NCI-H2081 (cell line): ENCODE measurements at regions not wholly inside any gene's neighbourhood (a gene's known extent, or its start where the extent isn't known, plus 50 kb on each side); places are given as distances from the start of the nearest gene placed in this dataset.

Experiments
- DNase-seq, 2 experiments: peaks; one replicate each; lab custom pipeline; 2025; lab: John Stamatoyannopoulos, UW

DNA sequence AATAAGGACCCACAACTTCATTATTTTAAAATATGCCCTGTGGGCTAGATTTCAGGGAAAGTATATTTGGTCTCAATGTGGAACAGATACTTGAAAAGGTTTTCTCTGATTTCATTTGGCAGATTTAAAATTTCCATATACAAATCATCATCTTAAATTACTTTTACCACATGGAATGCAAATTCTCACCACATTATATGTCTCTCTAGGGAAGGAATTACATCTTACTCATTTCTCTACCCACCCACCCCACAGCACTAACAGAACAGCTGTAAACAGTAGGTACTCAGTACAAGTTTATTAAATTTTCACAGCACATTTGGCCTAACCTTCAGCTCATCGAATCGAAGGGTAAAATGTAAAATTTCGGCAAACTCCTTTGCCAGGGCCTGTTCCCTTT is 104.0 kb downstream of the CYRIA start:
- no peak for DNase-seq

GRCh38 chr2:16561251-16561650 is 104.4 kb downstream of the CYRIA start:
- no peak for DNase-seq

- DNase-seq = no peak
These were observed 106.2 kb downstream of the CYRIA start for GRCh38 chr2:16559278-16560067.

GRCh38 chr2:16554060-16554583 is 111.5 kb downstream of the CYRIA start:
- DNase-seq = no peak

- peak; percentile 11 to 26 for DNase-seq
These were observed 112.4 kb downstream of the CYRIA start for GRCh38 chr2:16553226-16553625.

DNA sequence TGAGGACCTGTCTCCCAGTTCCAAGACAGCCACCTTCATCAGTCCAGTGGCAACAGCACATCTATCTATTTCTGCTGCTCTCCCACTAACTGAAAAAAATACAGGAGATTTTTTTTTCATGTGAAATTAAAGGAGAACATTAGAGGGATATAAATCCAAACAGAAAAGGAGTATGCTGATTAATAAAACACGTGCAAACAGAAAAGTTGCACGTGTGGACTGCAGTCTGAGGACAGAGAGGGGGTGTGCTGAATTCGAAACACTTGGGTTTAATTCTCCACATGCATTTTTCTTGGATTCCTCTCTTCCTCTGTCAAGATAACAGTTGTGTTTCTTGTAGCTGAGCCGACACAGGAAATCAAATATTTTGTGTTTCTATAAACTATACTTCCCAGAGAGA is 113.4 kb downstream of the CYRIA start:
- no peak for DNase-seq

GRCh38 chr2:16548036-16548435 is 117.6 kb downstream of the CYRIA start:
- DNase-seq = no peak

DNA sequence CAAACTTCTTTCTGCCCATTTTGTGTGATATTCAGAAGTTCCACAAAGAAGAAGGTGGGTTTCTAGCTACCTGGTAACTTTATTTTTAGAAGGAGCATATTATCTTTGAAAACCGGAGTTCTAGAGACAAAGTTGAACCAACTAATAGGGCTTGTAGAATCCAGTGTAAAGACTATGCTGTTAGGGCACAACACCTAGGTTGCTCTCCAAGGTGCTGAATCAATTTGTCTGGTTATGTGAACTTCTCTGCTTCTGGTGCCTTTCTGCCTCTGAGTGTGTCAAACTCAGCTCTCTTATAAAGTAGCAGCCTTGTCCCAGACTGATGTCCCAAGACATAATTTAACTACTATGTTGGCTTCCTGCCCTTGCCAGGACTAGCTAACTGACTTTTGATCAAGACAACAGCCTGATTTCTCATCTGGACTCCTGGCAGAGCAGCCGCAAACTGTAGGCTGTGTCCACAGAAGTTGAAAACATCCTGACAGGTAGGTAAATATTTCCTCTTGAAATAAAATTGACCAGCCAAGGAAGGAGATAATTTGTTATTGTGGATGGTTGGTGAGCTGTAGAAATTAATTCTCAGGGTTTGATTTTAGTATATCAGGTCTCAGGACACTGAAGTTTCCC is 119.4 kb downstream of the CYRIA start:
- DNase-seq = no peak

- DNase-seq = no peak
These were observed 126.9 kb downstream of the CYRIA start for GRCh38 chr2:16538707-16539106.

- no peak for DNase-seq
These were observed 128.3 kb downstream of the CYRIA start for GRCh38 chr2:16537347-16537746.

DNA sequence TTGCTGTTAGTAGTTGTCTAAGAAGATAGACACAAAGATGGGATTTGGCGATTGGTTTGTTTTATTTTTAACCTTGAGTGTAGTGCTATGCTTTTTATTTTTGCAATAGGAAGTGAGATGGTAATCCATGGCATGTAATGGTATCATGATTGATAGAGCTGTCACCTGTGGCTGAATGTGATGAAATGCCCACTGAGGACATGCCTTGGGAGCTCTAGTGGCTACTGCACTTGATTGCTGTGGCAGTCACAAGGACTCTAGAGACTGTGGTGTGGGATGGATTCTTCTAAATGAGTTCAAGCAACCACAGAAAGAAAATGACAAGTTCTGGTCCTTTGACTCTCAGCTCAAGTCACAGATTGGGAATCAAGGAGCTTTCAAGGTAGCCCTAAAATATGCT is 139.4 kb downstream of the CYRIA start:
- no peak for DNase-seq

GRCh38 chr2:16525265-16525887 is 140.3 kb downstream of the CYRIA start:
- DNase-seq = no peak

- no peak for DNase-seq
These were observed 141.9 kb downstream of the CYRIA start for GRCh38 chr2:16523711-16524110.

GRCh38 chr2:16522031-16522831 is 143.4 kb downstream of the CYRIA start:
- no peak for DNase-seq

DNA sequence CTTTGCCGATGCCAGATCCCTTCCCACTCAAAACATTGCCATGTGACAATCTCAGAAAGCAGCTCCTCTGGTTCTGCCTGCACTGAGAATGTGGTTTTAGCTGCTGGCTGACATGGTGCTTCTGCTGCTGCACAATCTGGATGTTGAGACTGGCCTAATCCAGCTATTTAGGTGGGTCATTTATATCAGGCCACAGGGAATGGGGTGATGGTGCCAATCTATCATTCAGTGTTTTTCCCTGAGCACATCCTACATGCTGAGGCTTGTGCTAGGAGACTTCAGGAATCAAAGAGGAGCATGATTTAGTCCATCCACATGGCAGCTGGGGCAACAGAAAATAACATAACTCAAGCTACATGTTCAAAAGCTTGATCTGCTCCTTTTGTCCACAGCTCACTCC is 144.7 kb downstream of the CYRIA start:
- DNase-seq = no peak

- no peak for DNase-seq
These were observed 149.9 kb downstream of the CYRIA start for GRCh38 chr2:16515696-16516095.

DNA sequence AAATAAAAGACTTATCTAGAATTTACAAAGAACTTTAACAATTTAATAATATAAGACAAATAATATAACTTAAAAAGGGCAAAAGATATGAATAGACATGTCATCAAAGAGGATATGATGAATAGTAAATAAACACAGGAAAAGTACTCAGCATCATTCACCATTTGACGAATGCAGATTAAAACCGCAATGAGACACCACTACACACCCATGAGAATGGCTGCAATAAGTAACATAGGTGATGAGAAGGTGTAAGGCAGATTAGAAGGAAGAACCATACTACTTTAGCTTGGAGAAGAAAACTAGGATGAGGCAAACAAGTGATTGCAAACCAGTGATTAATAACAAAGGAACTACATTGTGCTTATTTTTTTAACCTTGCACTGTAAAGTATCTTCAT is 152.0 kb downstream of the CYRIA start:
- no peak for DNase-seq

- no peak for DNase-seq
These were observed 154.6 kb downstream of the CYRIA start for GRCh38 chr2:16511041-16511440.

DNA sequence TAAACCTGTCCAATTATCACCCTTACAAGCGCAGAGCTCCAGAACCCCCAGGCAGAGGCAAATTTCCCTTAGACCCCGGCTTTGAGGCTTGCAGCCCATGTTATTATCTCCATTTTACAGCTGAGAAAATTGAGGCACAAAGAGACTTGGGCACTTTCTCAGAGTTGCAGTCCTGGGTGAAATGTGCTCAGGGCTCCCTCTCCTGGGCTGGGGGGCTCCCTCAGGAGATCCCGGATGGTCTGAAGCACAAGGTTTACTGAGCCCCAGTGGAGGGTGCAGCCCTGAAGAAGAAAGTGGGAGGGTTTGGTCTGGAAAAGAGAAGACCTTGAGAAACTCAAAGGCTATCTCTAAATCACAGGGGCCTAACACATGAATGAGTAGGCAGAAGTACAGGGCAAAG is 156.6 kb downstream of the CYRIA start:
- DNase-seq = no peak

- no peak for DNase-seq
These were observed 157.2 kb downstream of the CYRIA start for GRCh38 chr2:16508490-16508851.

DNA sequence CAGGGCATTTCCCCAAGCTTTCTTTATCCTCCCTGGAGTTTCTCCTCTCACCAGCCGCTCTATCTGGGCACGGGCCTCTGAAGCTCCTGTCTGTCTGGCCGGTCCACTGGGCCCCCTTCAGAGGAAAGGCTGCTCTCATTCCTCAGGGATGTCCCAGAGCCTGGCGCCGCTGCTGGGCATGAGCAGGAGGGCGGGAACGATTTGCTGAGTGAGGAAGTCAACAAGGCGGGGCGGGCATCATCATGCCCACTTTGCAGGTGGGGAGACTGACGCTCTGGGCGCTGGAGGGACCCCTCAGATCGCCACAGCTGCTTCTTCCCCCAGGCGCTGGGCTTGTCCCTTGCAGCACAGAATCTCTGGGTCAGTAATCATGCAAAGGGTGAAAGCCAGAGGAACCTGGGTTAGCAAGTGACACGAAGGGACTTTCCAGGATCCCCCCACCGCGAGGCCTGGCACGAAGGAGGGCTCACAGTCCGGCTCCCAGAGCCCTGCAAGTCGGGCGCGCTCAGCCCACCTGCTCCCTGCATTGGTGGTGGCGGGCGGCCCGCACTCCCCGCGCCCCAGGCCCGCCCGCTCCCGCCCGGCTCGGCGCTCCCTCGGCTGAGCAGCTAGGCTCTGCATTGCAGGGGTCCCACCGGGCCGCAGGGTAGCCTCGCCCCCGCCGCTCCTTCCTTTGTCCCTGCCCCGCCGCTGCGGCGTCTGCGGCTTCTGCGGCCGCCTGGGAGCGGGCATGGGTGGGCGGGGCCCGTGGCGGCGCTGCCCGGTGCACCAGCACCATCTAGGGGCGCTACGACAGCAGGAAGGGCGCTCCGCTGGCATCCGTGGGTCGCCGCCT is 157.8 kb downstream of the CYRIA start:
- peak; percentile 36 to 41 for DNase-seq
